Adrenal gland (tissue), 9 donors: ENCODE measurements at regions not wholly inside any gene's neighbourhood (a gene's known extent, or its start where the extent isn't known, plus 50 kb on each side); places are given as distances from the start of the nearest gene placed in this dataset.

Source experiments
- DNase-seq, 7 donors: peaks; one replicate each; pipeline ENCODE4 v3.0.0-alpha.2; 2019 to 2020
- H3K27ac ChIP-seq, 5 donors: fragments of 200-600 bp; sonication (generic) in 4 of 5; 1 replicate in 3 of 5; 2 replicates in 2 of 5; pipeline versions ENCODE4 v1.5.1 to v1.8.0; 2016 to 2020; ENCODE audit warnings: mild to moderate bottlenecking in 1 of 5
- H3K27me3 ChIP-seq: fragments of 200-600 bp; 2 replicates; pipeline ENCODE4 v1.8.0; 2021
- H3K36me3 ChIP-seq, 2 donors: fragments of 200-600 bp; replicated peaks in 1 of 2; 1 replicate in 1 of 2; 2 replicates in 1 of 2; pipeline versions ENCODE4 v1.5.1 to v1.8.0; 2018 to 2022
- H3K4me1 ChIP-seq, 2 donors: fragments of 200-600 bp; replicated peaks in 1 of 2; 1 replicate in 1 of 2; 2 replicates in 1 of 2; pipeline versions ENCODE4 v1.5.1 to v1.8.0; 2018 to 2021
- H3K4me3 ChIP-seq, 4 donors: fragments of 200-600 bp; sonication (generic) in 3 of 4; one replicate each; pipeline ENCODE4 v1.5.1; 2016 to 2018
- H3K9me3 ChIP-seq, 3 donors: fragments of 200-600 bp; sonication (generic) in 1 of 3; replicated peaks in 1 of 3; 1 replicate in 2 of 3; 2 replicates in 1 of 3; pipeline versions ENCODE4 v1.5.1 to v1.8.0; 2016 to 2021
- CTCF ChIP-seq, 6 experiments: fragments of 450-650 bp in 4 of 6; fragments of 200-600 bp in 2 of 6; sonication (generic) in 1 of 6; IDR thresholded peaks; 1 replicate in 5 of 6; 2 replicates in 1 of 6; pipeline versions ENCODE4 v1.5.1 to v1.8.0; 2016 to 2021; ENCODE audit warnings: antibody characterized with exemption in 6 of 6, mild to moderate bottlenecking in 2 of 6, moderate library complexity in 1 of 6
- POLR2A ChIP-seq, 2 donors: fragments of 450-650 bp; IDR thresholded peaks; one replicate each; pipeline ENCODE4 v1.6.1; 2017; ENCODE audit warnings: antibody characterized with exemption in 2 of 2, mild to moderate bottlenecking in 2 of 2, moderate library complexity in 1 of 2
- WGBS, 4 donors: extraction: QIAGEN DNeasy Blood & Tissue Kit in 2 of 4; methylation state at CpG; one replicate each; pipeline versions ENCODE4 v1.1.5 to v1.1.7; 2013 to 2017; 5-methylcytosine and 5-hydroxymethylcytosine counted together
- intact Hi-C, 2 donors: fragments of 100-400 bp; cut with DNase I; formaldehyde crosslinking; loops; one replicate each; pipeline versions ENCODE4 v1.14.1 to v1.15.0; 2022 to 2023
- donor health status: healthy with polysubstance abuse.
- donor health status: Bipolar disorder and iron deficiency.
- donor health status: DM: yes; HTN: yes; CAD: no.
- donor health status: DM: no; HTN: no; CAD: no.
- donor health status: DM: no; HTN: no; CAD: no.

GRCh38 chr7:51517187-51517586, 200.6 kb upstream of the COBL start:
- Histone ChIP-seq H3K27me3 (no peaks in the 10 kb centered on the region), H3K4me3 (no peak overlapping the region), H3K27ac (no peak overlapping the region), H3K9me3 (no peaks in the 10 kb centered on the region), H3K4me1 (no peaks in the 10 kb centered on the region), H3K36me3 (no peaks in the 10 kb centered on the region)
- intact Hi-C loops, result no loop called here
- no peak for DNase-seq
- 69 to 77% (median 71%) methylated on average over 4 of the region's 4 CpGs for WGBS, 4 donors
- TF ChIP-seq POLR2A (IDR thresholded peaks at IDR 0.05), result no peak
- no peak for TF ChIP-seq CTCF (IDR thresholded peaks at IDR 0.05)

- TF ChIP-seq CTCF (IDR thresholded peaks at IDR 0.05) (no peak), POLR2A (IDR thresholded peaks at IDR 0.05) (no peak)
- no peak overlapping the region for H3K4me3 ChIP-seq
- no peaks in the 10 kb centered on the region for H3K4me1 ChIP-seq
- H3K27ac ChIP-seq, result no peak overlapping the region
- intact Hi-C loops, result no loop called here
- H3K9me3 ChIP-seq, result no peaks in the 10 kb centered on the region
- H3K27me3 ChIP-seq, result no peaks in the 10 kb centered on the region
- 64 to 74% (median 71%) methylated on average over 5 of the region's 5 CpGs for WGBS, 4 donors
- H3K36me3 ChIP-seq, result no peaks in the 10 kb centered on the region
- DNase-seq, result no peak
These were observed 185.0 kb upstream of the COBL start for GRCh38 chr7:51501620-51502019.

GRCh38 chr7:51482976-51483375, 166.4 kb upstream of the COBL start:
- Histone ChIP-seq H3K27me3 (no peaks in the 10 kb centered on the region), H3K4me3 (no peak overlapping the region), H3K27ac (no peak overlapping the region), H3K9me3 (no peaks in the 10 kb centered on the region), H3K4me1 (no peaks in the 10 kb centered on the region), H3K36me3 (no peaks in the 10 kb centered on the region)
- 90 to 100% (median 93%) methylated on average over 2 of the region's 2 CpGs for WGBS, 4 donors
- DNase-seq, result no peak
- intact Hi-C loops, result no loop called here
- TF ChIP-seq POLR2A (IDR thresholded peaks at IDR 0.05) (no peak), CTCF (IDR thresholded peaks at IDR 0.05) (no peak)

GRCh38 chr7:51481421-51481820, 164.8 kb upstream of the COBL start:
- Histone ChIP-seq H3K36me3 (no peaks in the 10 kb centered on the region), H3K4me3 (no peak overlapping the region), H3K9me3 (no peaks in the 10 kb centered on the region), H3K4me1 (no peaks in the 10 kb centered on the region), H3K27ac (no peak overlapping the region), H3K27me3 (no peaks in the 10 kb centered on the region)
- TF ChIP-seq CTCF (IDR thresholded peaks at IDR 0.05) (no peak), POLR2A (IDR thresholded peaks at IDR 0.05) (no peak)
- intact Hi-C loops, result no loop called here
- 85 to 96% (median 88%) methylated on average over 3 of the region's 3 CpGs for WGBS, 4 donors
- DNase-seq, result no peak
